A549 (cell line): ENCODE measurements at regions not wholly inside any gene's neighbourhood (a gene's known extent, or its start where the extent isn't known, plus 50 kb on each side); places are given as distances from the start of the nearest gene placed in this dataset.

Experiments
- ATAC-seq, 2 experiments: fragments of 200-7000 bp in 1 of 2; fragments of >200 bp in 1 of 2; cut with Nextera tagmentation in 1 of 2; cut with Tn5 transposase in 1 of 2; 3 replicates each; pipeline versions ENCODE4 v1.8.0 to v1.9.1; 2018 to 2020; ENCODE audit warnings: mild to moderate bottlenecking in 1 of 2, moderate library complexity in 1 of 2
- CTCF ChIA-PET: fragments of 300-600 bp; sonication (Branson Sonifier 250); formaldehyde crosslinking; extraction: SDS; loops from one replicate; lab custom pipeline; 2021; ENCODE audit warnings: antibody characterized with exemption, inconsistent platforms; lab: Yijun Ruan, JAX
- POLR2A ChIA-PET: fragments of 350-600 bp; formaldehyde crosslinking; extraction: SDS; loops from one replicate; lab custom pipeline; 2021; ENCODE audit warnings: antibody characterized with exemption, inconsistent platforms; lab: Yijun Ruan, JAX
- DNase-seq, 2 experiments: peaks; one replicate each; pipeline versions ENCODE4 v3.0.0 to v3.0.0-alpha.2; 2011 to 2016; ENCODE audit warnings: low read depth in 1 of 2, low spot score in 1 of 2
- FAIRE-seq: peaks from 2 replicates; lab custom pipeline; 2011; peaks lifted over from hg19 to GRCh38; lab: Jason Lieb, UNC
- H3K27ac ChIP-seq, 2 experiments: fragments of >200 bp; sonication (Bioruptor Twin); formaldehyde crosslinking; 3 replicates each; pipeline ENCODE4 v1.5.1; 2016 to 2017
- H3K4me1 ChIP-seq: fragments of >200 bp; sonication (Bioruptor Twin); formaldehyde crosslinking; 3 replicates; pipeline ENCODE4 v1.6.1; 2016
- H3K4me2 ChIP-seq: fragments of >200 bp; sonication (Bioruptor Twin); formaldehyde crosslinking; 3 replicates; pipeline ENCODE4 v1.6.1; 2016
- H3K4me3 ChIP-seq: fragments of >200 bp; sonication (Bioruptor Twin); formaldehyde crosslinking; 3 replicates; pipeline ENCODE4 v1.5.1; 2016
- H3K9me3 ChIP-seq: fragments of >200 bp; sonication (Bioruptor Twin); formaldehyde crosslinking; 3 replicates; pipeline ENCODE4 v1.6.1; 2016
- CHD4 ChIP-seq: fragments of 200-600 bp; sonication (generic); IDR thresholded peaks from 2 replicates; pipeline ENCODE4 v1.6.1; 2016; ENCODE audit warnings: antibody characterized with exemption, mild to moderate bottlenecking, borderline replicate concordance
- EHF ChIP-seq: fragments of 250-450 bp; sonication (Bioruptor Pico); IDR thresholded peaks from 2 replicates; pipeline ENCODE4 v1.5.0; 2020; ENCODE audit warnings: mild to moderate bottlenecking
- ESRRA ChIP-seq: fragments of 150-350 bp; IDR thresholded peaks from 2 replicates; pipeline ENCODE4 v1.6.1; 2014; ENCODE audit warnings: mild to moderate bottlenecking, low read length, borderline replicate concordance
- FOSL2 ChIP-seq, 2 experiments: fragments of 450-650 bp in 1 of 2; fragments of >200 bp in 1 of 2; sonication (Bioruptor Twin) in 1 of 2; formaldehyde crosslinking; IDR thresholded peaks; 2 replicates each; pipeline versions ENCODE4 v1.5.0 to v1.6.1; 2016 to 2020; ENCODE audit warnings: mild to moderate bottlenecking in 1 of 2, moderate library complexity in 1 of 2
- GATA3 ChIP-seq: IDR thresholded peaks from 2 replicates; pipeline ENCODE4 v1.6.1; 2012; ENCODE audit warnings: borderline replicate concordance
- HEYL ChIP-seq: fragments of 250-450 bp; sonication (Bioruptor Pico); IDR thresholded peaks from 2 replicates; pipeline ENCODE4 v1.8.0; 2021; ENCODE audit warnings: mild to moderate bottlenecking, moderate library complexity
- HMGXB4 ChIP-seq: fragments of 250-450 bp; sonication (Bioruptor Pico); IDR thresholded peaks from 2 replicates; pipeline ENCODE4 v1.5.0; 2021; ENCODE audit warnings: mild to moderate bottlenecking, moderate library complexity, borderline replicate concordance
- HOXA7 ChIP-seq: fragments of 250-450 bp; sonication (Bioruptor Pico); IDR thresholded peaks from 2 replicates; pipeline ENCODE4 v1.5.0; 2020; ENCODE audit warnings: mild to moderate bottlenecking, moderate library complexity
- HOXB13 ChIP-seq: fragments of 250-450 bp; sonication (Bioruptor Pico); IDR thresholded peaks from 2 replicates; pipeline ENCODE4 v1.5.0; 2020; ENCODE audit warnings: low read depth, mild to moderate bottlenecking, moderate library complexity
- JUN ChIP-seq, 2 experiments: fragments of >200 bp; sonication (Bioruptor Twin); formaldehyde crosslinking; IDR thresholded peaks; 2 replicates in 1 of 2; 3 replicates in 1 of 2; pipeline ENCODE4 v1.6.1; 2016 to 2017
- JUNB ChIP-seq: fragments of >200 bp; sonication (Bioruptor Twin); formaldehyde crosslinking; IDR thresholded peaks from 2 replicates; pipeline ENCODE4 v1.6.1; 2016
- KDM1A ChIP-seq: fragments of 200-600 bp; sonication (generic); IDR thresholded peaks from 2 replicates; pipeline ENCODE4 v1.6.1; 2016; ENCODE audit warnings: low read depth, mild to moderate bottlenecking
- KDM5A ChIP-seq: fragments of 200-600 bp; sonication (generic); IDR thresholded peaks from 2 replicates; pipeline ENCODE4 v1.6.1; 2016; ENCODE audit warnings: antibody characterized with exemption, mild to moderate bottlenecking
- MAFK ChIP-seq: fragments of 450-650 bp; IDR thresholded peaks from 2 replicates; pipeline ENCODE4 v1.6.1; 2014; ENCODE audit not compliant: partially characterized antibody
- NR3C1 ChIP-seq: fragments of >200 bp; sonication (Bioruptor Twin); formaldehyde crosslinking; IDR thresholded peaks from 3 replicates; pipeline ENCODE4 v1.6.1; 2017
- POLR2AphosphoS2 ChIP-seq: conservative IDR thresholded peaks from 2 replicates; pipeline ENCODE4 v1.6.1; 2012; ENCODE audit warnings: low read length, improper control_type of control experiment, inconsistent platforms
- RNF2 ChIP-seq: fragments of 200-600 bp; sonication (generic); IDR thresholded peaks from 2 replicates; pipeline ENCODE4 v1.6.1; 2016; ENCODE audit warnings: low read depth, mild to moderate bottlenecking, antibody characterized with exemption, moderate library complexity, borderline replicate concordance
- SREBF2 ChIP-seq: fragments of 450-650 bp; IDR thresholded peaks from 2 replicates; pipeline ENCODE4 v1.6.1; 2014; ENCODE audit warnings: mild to moderate bottlenecking, moderate library complexity
- USF2 ChIP-seq: fragments of 450-650 bp; IDR thresholded peaks from 2 replicates; pipeline ENCODE4 v1.6.1; 2014; ENCODE audit warnings: antibody characterized with exemption
- ZC3H11A ChIP-seq: fragments of 450-650 bp; IDR thresholded peaks from 2 replicates; pipeline ENCODE4 v1.6.1; 2014; ENCODE audit warnings: antibody characterized with exemption, mild to moderate bottlenecking
- ZFP36 ChIP-seq: fragments of 450-650 bp; IDR thresholded peaks from 2 replicates; pipeline ENCODE4 v1.6.1; 2014; ENCODE audit warnings: borderline replicate concordance; ENCODE audit not compliant: partially characterized antibody
- ZNF302 ChIP-seq: fragments of 250-450 bp; sonication (Bioruptor Pico); IDR thresholded peaks from 2 replicates; pipeline ENCODE4 v1.9.0; 2021; ENCODE audit warnings: inconsistent platforms, mild to moderate bottlenecking, moderate library complexity
- WGBS: methylation state at CpG from one replicate; pipeline ENCODE4 v1.1.6; 2017; ENCODE audit errors: missing lambda C conversion rate; 5-methylcytosine and 5-hydroxymethylcytosine counted together

- H3K4me1 ChIP-seq: no peaks in the 10 kb centered on the region
- no peak for DNase-seq
- H3K4me3 ChIP-seq: no peak overlapping the region
- CTCF ChIA-PET: no interaction called here
- no peak overlapping the region for H3K27ac ChIP-seq
- TF ChIP-seq GATA3 (no peak), CHD4 (no peak), FOSL2 (IDR thresholded peaks at IDR 0.05) (no peak), FOSL2 (CRISPR knock-in tag; IDR thresholded peaks at IDR 0.05) (no peak), USF2 (no peak), HOXB13 (CRISPR knock-in tag) (no peak), HMGXB4 (no peak), KDM1A (no peak), ZFP36 (no peak), ESRRA (no peak), KDM5A (no peak), HOXA7 (CRISPR knock-in tag) (no peak), RNF2 (no peak), POLR2AphosphoS2 (no peak), JUN (IDR thresholded peaks at IDR 0.05) (no peak), NR3C1 (no peak), MAFK (no peak), HEYL (CRISPR knock-in tag) (no peak), SREBF2 (no peak), JUNB (no peak), ZNF302 (CRISPR knock-in tag) (no peak)
- TF ChIP-seq, all 56 proteins: peak for 0
- no peak for ATAC-seq
- POLR2A ChIA-PET: no interaction called here
- H3K4me2 ChIP-seq: no peak overlapping the region
- no peaks in the 10 kb centered on the region for H3K9me3 ChIP-seq
- no peak for FAIRE-seq
- 14% methylated on average over 1 of the region's 1 CpG for WGBS
These were observed 186.3 kb downstream of the CALCRL start for GRCh38 chr2:187261705-187262104.

GRCh38 chr2:187252063-187252462, 196.0 kb downstream of the CALCRL start:
- H3K4me3 ChIP-seq: no peak overlapping the region
- no peak for FAIRE-seq
- 81% methylated on average over 10 of the region's 10 CpGs for WGBS
- H3K4me1 ChIP-seq: no peaks in the 10 kb centered on the region
- no peaks in the 10 kb centered on the region for H3K9me3 ChIP-seq
- ChIA-PET POLR2A (no interaction called here), CTCF (no interaction called here)
- no peak for ATAC-seq
- TF ChIP-seq ZC3H11A (peak; percentile 69), EHF (CRISPR knock-in tag) (no peak)
- H3K4me2 ChIP-seq: no peak overlapping the region
- DNase-seq: no peak
- H3K27ac ChIP-seq: no peak overlapping the region

- TF ChIP-seq CHD4 (no peak), MAFK (peak; percentile 39)
- ChIA-PET CTCF (no interaction called here), POLR2A (no interaction called here)
- Histone ChIP-seq H3K4me3 (no peak overlapping the region), H3K4me1 (no peaks in the 10 kb centered on the region), H3K4me2 (no peak overlapping the region), H3K9me3 (no peaks in the 10 kb centered on the region), H3K27ac (no peak overlapping the region)
- ATAC-seq (no peak), DNase-seq (no peak), FAIRE-seq (no peak)
These were observed 197.9 kb downstream of the CALCRL start for GRCh38 chr2:187250137-187250536.
